SK-N-SH (cell line): ENCODE measurements at regions not wholly inside any gene's neighbourhood (a gene's known extent, or its start where the extent isn't known, plus 50 kb on each side); places are given as distances from the start of the nearest gene placed in this dataset.

Experiments
- CTCF ChIA-PET: fragments of 300-600, 350-600 bp; formaldehyde crosslinking; extraction: SDS; loops from one replicate; lab custom pipeline; 2021; lab: Yijun Ruan, JAX
- POLR2A ChIA-PET: fragments of 350-600 bp; sonication (Branson Sonifier 250); formaldehyde crosslinking; extraction: SDS; loops from one replicate; lab custom pipeline; 2020; ENCODE audit warnings: antibody characterized with exemption, inconsistent platforms; lab: Yijun Ruan, JAX
- DNase-seq: peaks from one replicate; pipeline ENCODE4 v3.0.0; 2012
- H2AFZ ChIP-seq: fragments of 200-600 bp; sonication (generic); 2 replicates; pipeline ENCODE4 v1.8.1; 2016; ENCODE audit warnings: antibody characterized with exemption, mild to moderate bottlenecking, low read depth
- H3F3A ChIP-seq: fragments of 200-600 bp; sonication (generic); replicated peaks from 2 replicates; pipeline ENCODE3; 2016; ENCODE audit warnings: antibody characterized with exemption, mild to moderate bottlenecking; ENCODE audit not compliant: insufficient read depth
- H3K27ac ChIP-seq, 2 experiments: fragments of 200-500 bp in 1 of 2; fragments of 200-600 bp in 1 of 2; sonication (Bioruptor generic) in 1 of 2; sonication (generic), shearing (Covaris generic) in 1 of 2; 2 replicates each; pipeline versions ENCODE4 v1.5.1 to v1.6.1; 2014 to 2016; ENCODE audit warnings: low read depth in 2 of 2, inconsistent platforms in 1 of 2, low read length in 1 of 2, mild to moderate bottlenecking in 1 of 2, mixed read lengths in 1 of 2
- H3K27me3 ChIP-seq: fragments of 200-600 bp; sonication (generic), shearing (Covaris generic); 2 replicates; pipeline ENCODE4 v1.6.1; 2016; ENCODE audit warnings: mixed run types; ENCODE audit not compliant: insufficient read depth
- H3K36me3 ChIP-seq, 2 experiments: fragments of 200-500 bp in 1 of 2; fragments of 200-600 bp in 1 of 2; sonication (Bioruptor generic) in 1 of 2; sonication (generic) in 1 of 2; replicated peaks in 1 of 2; 2 replicates each; pipeline versions ENCODE3 to v1.5.1; 2014 to 2016; ENCODE audit warnings: low read length in 1 of 2, mild to moderate bottlenecking in 1 of 2; ENCODE audit not compliant: insufficient read depth in 2 of 2, control insufficient read depth in 1 of 2
- H3K4me1 ChIP-seq, 2 experiments: fragments of 200-500 bp in 1 of 2; fragments of 200-600 bp in 1 of 2; sonication (Bioruptor generic) in 1 of 2; sonication (generic), shearing (Covaris generic) in 1 of 2; 2 replicates each; pipeline versions ENCODE4 v1.5.1 to v1.6.1; 2014 to 2016; ENCODE audit warnings: low read depth in 1 of 2, low read length in 1 of 2, mixed run types in 1 of 2; ENCODE audit not compliant: insufficient read depth in 2 of 2, control insufficient read depth in 1 of 2
- H3K4me2 ChIP-seq: fragments of 200-600 bp; sonication (generic), shearing (Covaris generic); 2 replicates; pipeline ENCODE4 v1.6.1; 2017; ENCODE audit warnings: mixed run types
- H3K4me3 ChIP-seq, 2 experiments: fragments of 200-500 bp in 1 of 2; fragments of 200-600 bp in 1 of 2; sonication (Bioruptor generic) in 1 of 2; sonication (generic), shearing (Covaris generic) in 1 of 2; 2 replicates each; pipeline versions ENCODE4 v1.5.1 to v1.8.1; 2014 to 2016; ENCODE audit warnings: low read depth in 2 of 2, inconsistent platforms in 1 of 2, low read length in 1 of 2, mild to moderate bottlenecking in 1 of 2, mixed read lengths in 1 of 2, moderate library complexity in 1 of 2
- H3K79me2 ChIP-seq: fragments of 200-600 bp; sonication (generic); 2 replicates; pipeline ENCODE4 v1.8.1; 2017; ENCODE audit warnings: mild to moderate bottlenecking; ENCODE audit not compliant: insufficient read depth
- H3K9ac ChIP-seq: fragments of 200-600 bp; sonication (generic); 2 replicates; pipeline ENCODE4 v1.6.1; 2017; ENCODE audit warnings: mixed run types
- H3K9me2 ChIP-seq: fragments of 200-600 bp; sonication (generic); 2 replicates; pipeline ENCODE4 v1.6.1; 2017; ENCODE audit warnings: mixed run types
- H3K9me3 ChIP-seq: fragments of 200-600 bp; sonication (generic); 2 replicates; pipeline ENCODE4 v1.6.1; 2017; ENCODE audit warnings: mixed run types, mild to moderate bottlenecking, moderate library complexity
- H4K20me1 ChIP-seq: fragments of 200-600 bp; sonication (generic); 2 replicates; pipeline ENCODE4 v1.6.1; 2017; ENCODE audit warnings: mild to moderate bottlenecking, mixed run types; ENCODE audit not compliant: insufficient read depth
- CHD2 ChIP-seq: fragments of 150-350 bp; IDR thresholded peaks from 2 replicates; pipeline ENCODE4 v1.6.1; 2018; ENCODE audit warnings: low read length; ENCODE audit not compliant: partially characterized antibody
- EZH2phosphoT487 ChIP-seq: fragments of 200-600 bp; sonication (generic); IDR thresholded peaks from 2 replicates; pipeline ENCODE4 v1.6.1; 2017; ENCODE audit warnings: low read depth, mixed run types, mild to moderate bottlenecking, antibody characterized with exemption, moderate library complexity, borderline replicate concordance
- FOSL2 ChIP-seq: IDR thresholded peaks from 2 replicates; pipeline ENCODE4 v1.4.0; 2012; ENCODE audit warnings: low read depth, mild to moderate bottlenecking, moderate library complexity, borderline replicate concordance
- FOXM1 ChIP-seq: IDR thresholded peaks from 2 replicates; pipeline ENCODE4 v1.4.0; 2012; ENCODE audit warnings: low read depth, mild to moderate bottlenecking
- JUND ChIP-seq: IDR thresholded peaks from 2 replicates; pipeline ENCODE4 v1.4.0; 2012
- MEF2A ChIP-seq: IDR thresholded peaks from 2 replicates; pipeline ENCODE4 v1.4.0; 2012; ENCODE audit warnings: low read depth, borderline replicate concordance
- NFIC ChIP-seq: IDR thresholded peaks from 2 replicates; pipeline ENCODE4 v1.4.0; 2012; ENCODE audit warnings: borderline replicate concordance
- NRF1 ChIP-seq: IDR thresholded peaks from 2 replicates; pipeline ENCODE4 v1.6.1; 2012; ENCODE audit warnings: low read depth, mild to moderate bottlenecking, low read length
- POLR2AphosphoS5 ChIP-seq: IDR thresholded peaks from 2 replicates; pipeline ENCODE4 v1.6.1; 2012; ENCODE audit warnings: low read depth, low read length
- RAD21 ChIP-seq: IDR thresholded peaks from 2 replicates; pipeline ENCODE4 v1.6.1; 2012; ENCODE audit warnings: mild to moderate bottlenecking, low read length
- SIN3A ChIP-seq: IDR thresholded peaks from 2 replicates; pipeline ENCODE4 v1.6.1; 2012; ENCODE audit warnings: low read depth, mild to moderate bottlenecking, low read length, moderate library complexity, borderline replicate concordance
- TEAD4 ChIP-seq: IDR thresholded peaks from 2 replicates; pipeline ENCODE4 v1.4.0; 2012; ENCODE audit warnings: mild to moderate bottlenecking, borderline replicate concordance; ENCODE audit not compliant: insufficient read depth
- YY1 ChIP-seq: IDR thresholded peaks from 2 replicates; pipeline ENCODE4 v1.4.0; 2012; ENCODE audit warnings: low read depth, mild to moderate bottlenecking
- WGBS: methylation state at CpG from one replicate; pipeline ENCODE4 v1.1.6; 2017; ENCODE audit warnings: low lambda C conversion rate; 5-methylcytosine and 5-hydroxymethylcytosine counted together
- TF ChIP-seq, protein P1 (sequence below): IDR thresholded peaks from 2 replicates; pipeline ENCODE4 v1.4.0; 2012; ENCODE audit warnings: low read depth, borderline replicate concordance
- TF ChIP-seq, protein P2 (sequence below): IDR thresholded peaks from 2 replicates; pipeline ENCODE4 v1.6.1; 2012; ENCODE audit warnings: mild to moderate bottlenecking, low read depth, low read length, moderate library complexity
- TF ChIP-seq, protein P3 (sequence below): fragments of 150-350 bp; IDR thresholded peaks from 2 replicates; pipeline ENCODE4 v1.6.1; 2017; ENCODE audit warnings: antibody characterized with exemption, low read length, low read depth, borderline replicate concordance

DNA sequence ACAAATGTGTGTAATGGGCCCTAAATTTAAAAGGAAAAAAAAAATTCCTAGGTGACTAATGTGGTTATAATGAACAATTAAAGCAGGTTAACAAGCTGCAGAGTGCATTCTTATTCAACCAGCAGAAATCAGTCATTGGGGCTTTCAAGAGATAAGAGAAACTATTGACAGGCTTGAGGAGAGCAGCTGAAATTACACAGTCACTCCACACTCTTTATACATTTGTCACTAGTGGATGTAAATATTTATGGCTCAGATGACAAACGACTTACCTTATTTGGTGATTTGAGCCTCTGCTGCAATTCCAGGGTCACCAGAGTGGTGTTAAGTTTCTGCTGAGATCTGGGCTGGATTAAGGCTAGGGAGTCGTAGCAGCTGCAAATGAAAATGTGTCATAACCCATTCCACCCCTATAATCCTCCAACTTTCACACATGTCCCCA, 896.3 kb downstream of the TTLL7 start:
- no peak overlapping the region for H3K9ac ChIP-seq
- H3K79me2 ChIP-seq = no peaks in the 10 kb centered on the region
- CTCF ChIA-PET = no interaction called here
- H2AFZ ChIP-seq = no peak overlapping the region
- no peak overlapping the region for H3K4me2 ChIP-seq
- H3K4me3 ChIP-seq = no peak overlapping the region
- POLR2A ChIA-PET = no interaction called here
- WGBS = 31% methylated on average over 2 of the region's 2 CpGs
- no peaks in the 10 kb centered on the region for H3K9me3 ChIP-seq
- TF ChIP-seq MEF2A = no peak
- no peak for TF ChIP-seq YY1
- TF ChIP-seq, protein P1, sequence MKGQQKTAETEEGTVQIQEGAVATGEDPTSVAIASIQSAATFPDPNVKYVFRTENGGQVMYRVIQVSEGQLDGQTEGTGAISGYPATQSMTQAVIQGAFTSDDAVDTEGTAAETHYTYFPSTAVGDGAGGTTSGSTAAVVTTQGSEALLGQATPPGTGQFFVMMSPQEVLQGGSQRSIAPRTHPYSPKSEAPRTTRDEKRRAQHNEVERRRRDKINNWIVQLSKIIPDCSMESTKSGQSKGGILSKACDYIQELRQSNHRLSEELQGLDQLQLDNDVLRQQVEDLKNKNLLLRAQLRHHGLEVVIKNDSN = no peak
- TF ChIP-seq TEAD4 = no peak
- TF ChIP-seq, protein P2, sequence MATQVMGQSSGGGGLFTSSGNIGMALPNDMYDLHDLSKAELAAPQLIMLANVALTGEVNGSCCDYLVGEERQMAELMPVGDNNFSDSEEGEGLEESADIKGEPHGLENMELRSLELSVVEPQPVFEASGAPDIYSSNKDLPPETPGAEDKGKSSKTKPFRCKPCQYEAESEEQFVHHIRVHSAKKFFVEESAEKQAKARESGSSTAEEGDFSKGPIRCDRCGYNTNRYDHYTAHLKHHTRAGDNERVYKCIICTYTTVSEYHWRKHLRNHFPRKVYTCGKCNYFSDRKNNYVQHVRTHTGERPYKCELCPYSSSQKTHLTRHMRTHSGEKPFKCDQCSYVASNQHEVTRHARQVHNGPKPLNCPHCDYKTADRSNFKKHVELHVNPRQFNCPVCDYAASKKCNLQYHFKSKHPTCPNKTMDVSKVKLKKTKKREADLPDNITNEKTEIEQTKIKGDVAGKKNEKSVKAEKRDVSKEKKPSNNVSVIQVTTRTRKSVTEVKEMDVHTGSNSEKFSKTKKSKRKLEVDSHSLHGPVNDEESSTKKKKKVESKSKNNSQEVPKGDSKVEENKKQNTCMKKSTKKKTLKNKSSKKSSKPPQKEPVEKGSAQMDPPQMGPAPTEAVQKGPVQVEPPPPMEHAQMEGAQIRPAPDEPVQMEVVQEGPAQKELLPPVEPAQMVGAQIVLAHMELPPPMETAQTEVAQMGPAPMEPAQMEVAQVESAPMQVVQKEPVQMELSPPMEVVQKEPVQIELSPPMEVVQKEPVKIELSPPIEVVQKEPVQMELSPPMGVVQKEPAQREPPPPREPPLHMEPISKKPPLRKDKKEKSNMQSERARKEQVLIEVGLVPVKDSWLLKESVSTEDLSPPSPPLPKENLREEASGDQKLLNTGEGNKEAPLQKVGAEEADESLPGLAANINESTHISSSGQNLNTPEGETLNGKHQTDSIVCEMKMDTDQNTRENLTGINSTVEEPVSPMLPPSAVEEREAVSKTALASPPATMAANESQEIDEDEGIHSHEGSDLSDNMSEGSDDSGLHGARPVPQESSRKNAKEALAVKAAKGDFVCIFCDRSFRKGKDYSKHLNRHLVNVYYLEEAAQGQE = no peak
- no peak for TF ChIP-seq JUND
- no peak for TF ChIP-seq NRF1
- H3K27me3 ChIP-seq = no peaks in the 10 kb centered on the region
- no peak for DNase-seq
- H3K9me2 ChIP-seq = no peaks in the 10 kb centered on the region
- H3K36me3 ChIP-seq = no peaks in the 10 kb centered on the region
- H3K4me1 ChIP-seq = no peaks in the 10 kb centered on the region
- H3F3A ChIP-seq = no peaks in the 10 kb centered on the region
- no peak overlapping the region for H3K27ac ChIP-seq
- no peaks in the 10 kb centered on the region for H4K20me1 ChIP-seq

DNA sequence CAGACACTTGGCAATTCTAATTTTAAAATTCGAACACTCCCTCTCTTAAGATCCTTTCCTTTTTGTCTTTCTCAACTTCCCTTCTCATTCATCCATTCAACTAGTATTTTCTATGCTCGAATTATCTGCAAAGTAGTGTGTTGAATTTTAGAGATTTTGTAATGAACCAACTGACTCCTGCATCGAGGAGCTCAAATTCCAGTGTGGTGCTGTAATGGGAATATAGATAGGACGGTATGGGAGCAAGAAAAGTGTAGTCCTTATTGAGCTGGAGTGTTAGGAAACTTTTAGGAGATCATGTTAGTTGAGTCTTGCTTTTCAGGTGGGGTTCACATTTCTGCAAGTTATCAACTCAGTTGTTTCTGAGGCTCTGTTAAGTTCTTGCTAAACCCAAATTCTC, 897.5 kb downstream of the TTLL7 start:
- no peaks in the 10 kb centered on the region for H3K9me3 ChIP-seq
- no peaks in the 10 kb centered on the region for H4K20me1 ChIP-seq
- H3K4me1 ChIP-seq = no peaks in the 10 kb centered on the region
- no peak for DNase-seq
- H3K27ac ChIP-seq = no peak overlapping the region
- TF ChIP-seq NFIC (no peak), SIN3A (no peak), MEF2A (no peak), FOXM1 (no peak), CHD2 (no peak), YY1 (no peak), TEAD4 (no peak), EZH2phosphoT487 (no peak), RAD21 (no peak), FOSL2 (no peak), POLR2AphosphoS5 (no peak)
- TF ChIP-seq, protein P3, sequence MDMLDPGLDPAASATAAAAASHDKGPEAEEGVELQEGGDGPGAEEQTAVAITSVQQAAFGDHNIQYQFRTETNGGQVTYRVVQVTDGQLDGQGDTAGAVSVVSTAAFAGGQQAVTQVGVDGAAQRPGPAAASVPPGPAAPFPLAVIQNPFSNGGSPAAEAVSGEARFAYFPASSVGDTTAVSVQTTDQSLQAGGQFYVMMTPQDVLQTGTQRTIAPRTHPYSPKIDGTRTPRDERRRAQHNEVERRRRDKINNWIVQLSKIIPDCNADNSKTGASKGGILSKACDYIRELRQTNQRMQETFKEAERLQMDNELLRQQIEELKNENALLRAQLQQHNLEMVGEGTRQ = no peak
- H3K27me3 ChIP-seq = no peaks in the 10 kb centered on the region
- H3K79me2 ChIP-seq = no peaks in the 10 kb centered on the region
- H3K9me2 ChIP-seq = no peaks in the 10 kb centered on the region
- H3K4me3 ChIP-seq = no peak overlapping the region
- H3F3A ChIP-seq = no peaks in the 10 kb centered on the region
- H3K36me3 ChIP-seq = no peaks in the 10 kb centered on the region
- whole genome bisulfite sequencing = 63% methylated on average over 4 of the region's 4 CpGs
- ChIA-PET CTCF (no interaction called here), POLR2A (no interaction called here)
- no peak overlapping the region for H3K4me2 ChIP-seq
- H2AFZ ChIP-seq = no peak overlapping the region
- H3K9ac ChIP-seq = no peak overlapping the region
